Testis (tissue), 2 donors: ENCODE measurements at regions not wholly inside any gene's neighbourhood (a gene's known extent, or its start where the extent isn't known, plus 50 kb on each side); places are given as distances from the start of the nearest gene placed in this dataset.

Experiments
- POLR2A ChIP-seq: fragments of 450-650 bp; IDR thresholded peaks from one replicate; pipeline ENCODE4 v1.6.1; 2017; ENCODE audit warnings: antibody characterized with exemption, mild to moderate bottlenecking, moderate library complexity
- TF ChIP-seq, protein P1 (sequence below), 3 experiments: fragments of 450-650 bp in 2 of 3; fragments of 200-600 bp in 1 of 3; sonication (generic) in 1 of 3; IDR thresholded peaks; one replicate each; pipeline ENCODE4 v1.5.1; 2016 to 2019; ENCODE audit warnings: antibody characterized with exemption in 3 of 3, mild to moderate bottlenecking in 2 of 3, moderate library complexity in 1 of 3

DNA sequence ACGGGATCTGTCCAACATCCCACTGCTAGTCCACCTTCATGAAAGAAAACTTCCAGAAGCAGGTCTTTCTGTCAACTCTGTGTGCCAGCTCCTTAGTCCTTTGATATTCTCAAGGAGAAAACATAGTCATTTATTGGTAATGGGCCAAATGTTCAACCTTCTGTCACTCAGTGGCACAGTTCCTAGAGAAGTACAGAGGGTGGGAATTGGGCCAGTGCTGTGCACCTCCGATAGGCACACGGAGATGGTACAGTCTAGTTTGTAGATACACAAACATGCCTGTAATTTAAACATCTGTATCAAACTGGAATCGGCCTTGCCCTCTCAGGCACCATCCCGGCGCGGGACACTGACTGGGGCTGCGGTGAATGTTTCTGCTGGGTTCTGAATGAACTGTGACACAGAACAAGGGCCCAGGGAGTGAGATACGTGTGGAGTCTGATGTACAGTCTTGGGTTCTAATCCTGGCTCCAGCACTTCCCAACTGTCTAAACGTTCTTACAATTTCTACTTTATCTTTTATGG, 213.9 kb upstream of the SHH start:
- TF ChIP-seq, protein P1, sequence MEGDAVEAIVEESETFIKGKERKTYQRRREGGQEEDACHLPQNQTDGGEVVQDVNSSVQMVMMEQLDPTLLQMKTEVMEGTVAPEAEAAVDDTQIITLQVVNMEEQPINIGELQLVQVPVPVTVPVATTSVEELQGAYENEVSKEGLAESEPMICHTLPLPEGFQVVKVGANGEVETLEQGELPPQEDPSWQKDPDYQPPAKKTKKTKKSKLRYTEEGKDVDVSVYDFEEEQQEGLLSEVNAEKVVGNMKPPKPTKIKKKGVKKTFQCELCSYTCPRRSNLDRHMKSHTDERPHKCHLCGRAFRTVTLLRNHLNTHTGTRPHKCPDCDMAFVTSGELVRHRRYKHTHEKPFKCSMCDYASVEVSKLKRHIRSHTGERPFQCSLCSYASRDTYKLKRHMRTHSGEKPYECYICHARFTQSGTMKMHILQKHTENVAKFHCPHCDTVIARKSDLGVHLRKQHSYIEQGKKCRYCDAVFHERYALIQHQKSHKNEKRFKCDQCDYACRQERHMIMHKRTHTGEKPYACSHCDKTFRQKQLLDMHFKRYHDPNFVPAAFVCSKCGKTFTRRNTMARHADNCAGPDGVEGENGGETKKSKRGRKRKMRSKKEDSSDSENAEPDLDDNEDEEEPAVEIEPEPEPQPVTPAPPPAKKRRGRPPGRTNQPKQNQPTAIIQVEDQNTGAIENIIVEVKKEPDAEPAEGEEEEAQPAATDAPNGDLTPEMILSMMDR (IDR thresholded peaks at IDR 0.05), result no peak
- no peak for TF ChIP-seq POLR2A
